ENCODE measurements at regions not wholly inside any gene's neighbourhood (a gene's known extent, or its start where the extent isn't known, plus 50 kb on each side); places are given as distances from the start of the nearest gene placed in this dataset.

- H3K36me3 ChIP-seq (ENCODE audit: insufficient read depth, low read length) = no peaks in the 10 kb centered on the region
- no peak overlapping the region for H3K4me2 ChIP-seq (ENCODE audit: insufficient read depth, low read length)
- ATAC-seq (ENCODE audit: insufficient read depth, low read depth) (no peak), DNase-seq (no peak)
- H3K9ac ChIP-seq (ENCODE audit: low read depth, low read length) = no peak overlapping the region
- H3K27ac ChIP-seq (ENCODE audit: low read length) = no peak overlapping the region
- H4K20me1 ChIP-seq (ENCODE audit: insufficient read depth, low read length) = no peaks in the 10 kb centered on the region
- H3K9me3 ChIP-seq (ENCODE audit: insufficient read depth, low read length, severe bottlenecking) = no peaks in the 10 kb centered on the region
- no peaks in the 10 kb centered on the region for H3K79me2 ChIP-seq (ENCODE audit: insufficient read depth, low read length)
- H2AFZ ChIP-seq (ENCODE audit: low read depth, low read length) = no peak overlapping the region
- no peak for TF ChIP-seq EZH2 (IDR thresholded peaks at IDR 0.05; ENCODE audit: borderline replicate concordance, low read depth, low read length, severe bottlenecking)
- TF ChIP-seq CTCF (IDR thresholded peaks at IDR 0.05; ENCODE audit: borderline replicate concordance, extremely low read depth, low read length, poor library complexity, severe bottlenecking) = no peak
- H3K27me3 ChIP-seq (ENCODE audit: insufficient read depth, low read length, poor library complexity) = no peaks in the 10 kb centered on the region
- H3K4me3 ChIP-seq (ENCODE audit: low read depth in 1 of 2, low read length in 2 of 2) = no peak overlapping the region
- H3K4me1 ChIP-seq (ENCODE audit: insufficient read depth, low read length) = no peaks in the 10 kb centered on the region
Observed at GRCh38 chr11:71139516-71140205, 112.7 kb downstream of the SHANK2 start.

GRCh38 chr11:71138737-71139425 lies 113.5 kb downstream of the SHANK2 start:
- Histone ChIP-seq H2AFZ (ENCODE audit: low read depth, low read length) (no peak overlapping the region), H3K4me1 (ENCODE audit: insufficient read depth, low read length) (no peaks in the 10 kb centered on the region), H4K20me1 (ENCODE audit: insufficient read depth, low read length) (no peaks in the 10 kb centered on the region), H3K27me3 (ENCODE audit: insufficient read depth, low read length, poor library complexity) (no peaks in the 10 kb centered on the region), H3K4me2 (ENCODE audit: insufficient read depth, low read length) (no peak overlapping the region), H3K36me3 (ENCODE audit: insufficient read depth, low read length) (no peaks in the 10 kb centered on the region), H3K9me3 (ENCODE audit: insufficient read depth, low read length, severe bottlenecking) (no peaks in the 10 kb centered on the region), H3K27ac (ENCODE audit: low read length) (no peak overlapping the region), H3K4me3 (ENCODE audit: low read depth in 1 of 2, low read length in 2 of 2) (no peak overlapping the region), H3K9ac (ENCODE audit: low read depth, low read length) (no peak overlapping the region), H3K79me2 (ENCODE audit: insufficient read depth, low read length) (no peaks in the 10 kb centered on the region)
- TF ChIP-seq CTCF (IDR thresholded peaks at IDR 0.05; ENCODE audit: borderline replicate concordance, extremely low read depth, low read length, poor library complexity, severe bottlenecking) = no peak
- TF ChIP-seq EZH2 (IDR thresholded peaks at IDR 0.05; ENCODE audit: borderline replicate concordance, low read depth, low read length, severe bottlenecking) = no peak
- DNase-seq = no peak
- no peak for ATAC-seq (ENCODE audit: insufficient read depth, low read depth)

GRCh38 chr11:71137376-71137775 lies 115.0 kb downstream of the SHANK2 start:
- Histone ChIP-seq H3K27me3 (ENCODE audit: insufficient read depth, low read length, poor library complexity) (no peaks in the 10 kb centered on the region), H3K9ac (ENCODE audit: low read depth, low read length) (no peak overlapping the region), H3K27ac (ENCODE audit: low read length) (no peak overlapping the region), H4K20me1 (ENCODE audit: insufficient read depth, low read length) (no peaks in the 10 kb centered on the region), H3K36me3 (ENCODE audit: insufficient read depth, low read length) (no peaks in the 10 kb centered on the region), H3K4me2 (ENCODE audit: insufficient read depth, low read length) (no peak overlapping the region), H3K4me3 (ENCODE audit: low read depth in 1 of 2, low read length in 2 of 2) (no peak overlapping the region), H3K9me3 (ENCODE audit: insufficient read depth, low read length, severe bottlenecking) (no peaks in the 10 kb centered on the region), H3K4me1 (ENCODE audit: insufficient read depth, low read length) (no peaks in the 10 kb centered on the region), H3K79me2 (ENCODE audit: insufficient read depth, low read length) (no peaks in the 10 kb centered on the region), H2AFZ (ENCODE audit: low read depth, low read length) (no peak overlapping the region)
- DNase-seq (no peak), ATAC-seq (ENCODE audit: insufficient read depth, low read depth) (no peak)
- TF ChIP-seq CTCF (IDR thresholded peaks at IDR 0.05; ENCODE audit: borderline replicate concordance, extremely low read depth, low read length, poor library complexity, severe bottlenecking) (no peak), EZH2 (IDR thresholded peaks at IDR 0.05; ENCODE audit: borderline replicate concordance, low read depth, low read length, severe bottlenecking) (no peak)

All from DND-41 (cell line).